ENCODE measurements at regions not wholly inside any gene's neighbourhood (a gene's known extent, or its start where the extent isn't known, plus 50 kb on each side); places are given as distances from the start of the nearest gene placed in this dataset.

DNA sequence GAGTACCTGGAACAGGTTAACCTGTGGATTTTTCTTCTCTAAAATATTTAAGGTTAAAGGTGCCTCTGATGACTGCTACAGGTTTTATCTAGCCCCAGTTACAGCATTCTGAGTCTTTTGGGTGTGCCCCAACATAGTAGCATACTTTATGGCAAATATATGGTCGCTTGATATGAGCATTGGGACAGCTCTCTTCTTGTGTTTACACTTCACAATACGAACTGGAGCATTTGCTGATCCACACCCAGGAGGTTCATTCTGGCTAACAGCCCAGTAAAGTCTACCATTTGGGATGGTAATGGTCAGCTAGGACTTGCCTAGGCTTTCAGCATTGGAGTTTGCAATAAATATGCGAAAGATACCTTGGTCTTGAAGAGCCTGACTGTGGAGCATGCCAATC lies 101.3 kb downstream of the DISP1 start:
- TF ChIP-seq POLR2AphosphoS5 (IDR thresholded peaks at IDR 0.05; ENCODE audit: insufficient read depth in 1 of 2, low read depth in 1 of 2): no peak
- no peak for TF ChIP-seq POLR2A (IDR thresholded peaks at IDR 0.05)
- TF ChIP-seq, protein P1, sequence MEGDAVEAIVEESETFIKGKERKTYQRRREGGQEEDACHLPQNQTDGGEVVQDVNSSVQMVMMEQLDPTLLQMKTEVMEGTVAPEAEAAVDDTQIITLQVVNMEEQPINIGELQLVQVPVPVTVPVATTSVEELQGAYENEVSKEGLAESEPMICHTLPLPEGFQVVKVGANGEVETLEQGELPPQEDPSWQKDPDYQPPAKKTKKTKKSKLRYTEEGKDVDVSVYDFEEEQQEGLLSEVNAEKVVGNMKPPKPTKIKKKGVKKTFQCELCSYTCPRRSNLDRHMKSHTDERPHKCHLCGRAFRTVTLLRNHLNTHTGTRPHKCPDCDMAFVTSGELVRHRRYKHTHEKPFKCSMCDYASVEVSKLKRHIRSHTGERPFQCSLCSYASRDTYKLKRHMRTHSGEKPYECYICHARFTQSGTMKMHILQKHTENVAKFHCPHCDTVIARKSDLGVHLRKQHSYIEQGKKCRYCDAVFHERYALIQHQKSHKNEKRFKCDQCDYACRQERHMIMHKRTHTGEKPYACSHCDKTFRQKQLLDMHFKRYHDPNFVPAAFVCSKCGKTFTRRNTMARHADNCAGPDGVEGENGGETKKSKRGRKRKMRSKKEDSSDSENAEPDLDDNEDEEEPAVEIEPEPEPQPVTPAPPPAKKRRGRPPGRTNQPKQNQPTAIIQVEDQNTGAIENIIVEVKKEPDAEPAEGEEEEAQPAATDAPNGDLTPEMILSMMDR (IDR thresholded peaks at IDR 0.05): no peak
- no peak for DNase-seq (ENCODE audit: extremely low spot score in 2 of 2)
- Histone ChIP-seq H3K27ac (no peak overlapping the region), H3K4me3 (no peak overlapping the region), H3K36me3 (no peaks in the 10 kb centered on the region), H3K9me3 (no peaks in the 10 kb centered on the region), H3K4me1 (no peaks in the 10 kb centered on the region), H3K27me3 (no peaks in the 10 kb centered on the region)
- intact Hi-C loops (cut with DNase I): no loop called here

DNA sequence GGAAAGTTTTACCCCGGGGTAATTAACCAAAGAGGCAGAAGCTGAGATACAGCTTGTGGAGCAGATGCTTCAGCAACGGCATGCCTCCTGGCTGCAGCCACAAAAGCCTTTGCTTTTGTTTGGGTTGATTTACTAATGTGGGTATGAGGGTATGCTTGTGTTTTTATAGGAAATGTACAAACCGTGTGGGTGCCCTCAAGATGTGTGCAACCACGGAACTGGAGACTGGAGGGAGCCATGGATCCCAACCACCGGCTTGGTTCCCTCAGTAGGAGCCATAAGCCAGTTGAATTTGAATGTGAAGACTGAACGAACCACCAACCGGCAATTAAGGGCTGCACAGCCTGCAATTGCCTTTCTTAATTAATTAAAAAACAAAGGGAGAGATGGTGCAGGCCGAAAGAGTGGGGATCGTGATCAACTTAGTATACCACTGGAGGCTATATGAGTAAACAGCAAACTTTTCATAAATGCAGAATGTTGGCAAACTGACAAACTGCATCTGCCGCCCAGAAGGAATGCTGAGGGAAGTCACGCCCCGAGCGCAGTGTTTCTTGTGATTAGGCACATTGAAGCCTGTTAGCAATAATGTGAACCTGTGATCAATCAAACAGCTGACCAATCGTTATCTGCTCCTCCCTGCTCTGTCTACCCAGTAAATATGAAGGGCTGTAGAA lies 104.1 kb downstream of the DISP1 start:
- Histone ChIP-seq H3K4me3 (no peak overlapping the region), H3K36me3 (no peaks in the 10 kb centered on the region), H3K27me3 (no peaks in the 10 kb centered on the region), H3K27ac (no peak overlapping the region), H3K9me3 (no peaks in the 10 kb centered on the region), H3K4me1 (peaks cover 7% of the 10 kb centered on the region)
- intact Hi-C loops (cut with DNase I): no loop called here
- TF ChIP-seq POLR2A (IDR thresholded peaks at IDR 0.05) (no peak), POLR2AphosphoS5 (IDR thresholded peaks at IDR 0.05; ENCODE audit: insufficient read depth in 1 of 2, low read depth in 1 of 2) (no peak)
- TF ChIP-seq, protein P1 (IDR thresholded peaks at IDR 0.05): no peak
- no peak for DNase-seq (ENCODE audit: extremely low spot score in 2 of 2)

DNA sequence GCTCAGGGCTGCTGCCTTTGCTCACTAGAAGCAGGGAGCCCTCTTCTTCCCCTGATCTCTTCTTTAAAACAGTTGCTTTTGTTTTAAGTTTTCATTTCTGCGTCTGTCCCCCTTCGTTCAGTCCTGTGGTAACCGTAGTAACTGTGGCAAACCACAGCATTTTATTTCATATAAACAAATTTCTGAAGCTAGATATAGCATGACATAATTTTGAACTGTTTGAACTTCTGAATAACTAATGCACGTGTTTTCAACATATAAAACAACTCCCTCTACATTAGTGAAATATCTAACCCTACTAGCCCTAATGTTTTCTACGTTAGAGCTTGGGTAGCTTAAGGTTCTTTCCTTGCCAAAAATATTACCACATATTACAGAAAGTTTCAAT lies 104.6 kb downstream of the DISP1 start:
- Histone ChIP-seq H3K27me3 (no peaks in the 10 kb centered on the region), H3K27ac (no peak overlapping the region), H3K4me3 (no peak overlapping the region), H3K9me3 (no peaks in the 10 kb centered on the region), H3K4me1 (peaks cover 7% of the 10 kb centered on the region), H3K36me3 (no peaks in the 10 kb centered on the region)
- no peak for DNase-seq (ENCODE audit: extremely low spot score in 2 of 2)
- TF ChIP-seq POLR2AphosphoS5 (IDR thresholded peaks at IDR 0.05; ENCODE audit: insufficient read depth in 1 of 2, low read depth in 1 of 2): no peak
- TF ChIP-seq, protein P1 (IDR thresholded peaks at IDR 0.05): no peak
- TF ChIP-seq POLR2A (IDR thresholded peaks at IDR 0.05): no peak
- intact Hi-C loops (cut with DNase I): no loop called here

DNA sequence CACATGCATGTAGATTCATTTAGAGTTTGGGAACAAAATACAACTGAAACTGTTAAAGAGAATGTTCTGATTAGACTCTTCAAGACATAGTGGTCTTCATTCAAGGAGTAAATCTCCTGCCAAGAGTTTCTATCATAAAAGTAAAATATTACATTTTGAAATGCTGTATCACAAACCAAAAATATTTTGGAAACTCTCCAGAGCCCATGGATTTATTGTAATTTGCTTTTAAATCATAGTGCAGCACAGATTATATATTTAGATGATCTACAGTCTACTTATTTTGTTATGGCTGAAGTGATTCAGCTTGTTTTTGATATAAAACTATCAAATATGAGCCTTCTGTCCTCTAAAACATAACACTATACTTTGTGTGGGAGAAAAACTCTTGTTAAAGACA lies 105.3 kb downstream of the DISP1 start:
- TF ChIP-seq, protein P1 (IDR thresholded peaks at IDR 0.05): no peak
- no peak for TF ChIP-seq POLR2A (IDR thresholded peaks at IDR 0.05)
- TF ChIP-seq POLR2AphosphoS5 (IDR thresholded peaks at IDR 0.05; ENCODE audit: insufficient read depth in 1 of 2, low read depth in 1 of 2): no peak
- no peaks in the 10 kb centered on the region for H3K27me3 ChIP-seq
- no peak overlapping the region for H3K27ac ChIP-seq
- intact Hi-C loops (cut with DNase I): no loop called here
- H3K36me3 ChIP-seq: no peaks in the 10 kb centered on the region
- H3K9me3 ChIP-seq: no peaks in the 10 kb centered on the region
- no peak overlapping the region for H3K4me3 ChIP-seq
- H3K4me1 ChIP-seq: peaks cover 7% of the 10 kb centered on the region
- no peak for DNase-seq (ENCODE audit: extremely low spot score in 2 of 2)

DNA sequence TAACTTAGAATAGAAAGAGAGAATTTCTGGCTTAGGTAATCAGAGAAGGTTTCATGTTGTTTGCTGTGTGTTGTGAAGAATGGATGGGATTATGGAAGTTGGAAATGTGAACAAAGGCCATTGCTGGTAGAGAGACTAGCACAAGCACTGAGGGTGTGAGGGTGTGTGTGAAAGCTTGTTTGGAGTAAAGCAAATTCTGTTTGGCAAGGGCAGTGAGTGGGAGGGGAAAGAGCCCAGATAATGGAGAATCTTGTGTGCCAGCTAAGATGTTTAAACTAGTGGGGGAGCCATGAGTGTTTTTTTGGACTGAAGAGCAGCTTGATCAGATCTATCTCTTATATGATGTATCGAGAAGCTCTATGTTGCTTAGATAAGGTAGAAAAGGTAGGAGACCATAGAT lies 107.1 kb downstream of the DISP1 start:
- Histone ChIP-seq H3K4me1 (peaks cover 14% of the 10 kb centered on the region), H3K4me3 (no peak overlapping the region), H3K36me3 (no peaks in the 10 kb centered on the region), H3K27ac (no peak overlapping the region), H3K9me3 (no peaks in the 10 kb centered on the region), H3K27me3 (no peaks in the 10 kb centered on the region)
- TF ChIP-seq POLR2AphosphoS5 (IDR thresholded peaks at IDR 0.05; ENCODE audit: insufficient read depth in 1 of 2, low read depth in 1 of 2): no peak
- TF ChIP-seq, protein P1 (IDR thresholded peaks at IDR 0.05): no peak
- no peak for TF ChIP-seq POLR2A (IDR thresholded peaks at IDR 0.05)
- intact Hi-C loops (cut with DNase I): no loop called here
- DNase-seq (ENCODE audit: extremely low spot score in 2 of 2): no peak

All from vagina (tissue), 2 donors.